ENCODE measurements at regions not wholly inside any gene's neighbourhood (a gene's known extent, or its start where the extent isn't known, plus 50 kb on each side); places are given as distances from the start of the nearest gene placed in this dataset.

DNA sequence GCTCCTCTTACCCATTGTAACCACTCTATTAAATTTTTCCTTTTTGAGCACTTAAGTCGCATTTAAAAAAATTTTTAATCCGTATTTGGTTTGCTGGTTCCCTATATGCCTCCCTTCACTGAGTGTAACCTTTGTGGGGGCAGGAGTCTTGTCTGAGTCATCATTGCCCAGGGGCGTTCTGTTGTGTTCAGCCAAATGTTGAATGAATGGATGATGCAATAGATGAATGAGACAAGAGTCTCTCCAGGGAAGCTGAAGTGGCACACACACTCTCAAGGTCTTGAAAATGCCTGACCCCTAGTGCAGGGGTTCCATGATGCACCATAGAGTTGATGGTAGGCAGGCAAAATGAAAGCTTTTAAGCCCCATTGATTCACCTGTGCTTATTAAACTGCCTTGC is 123.0 kb upstream of the RBFOX1 start:
- TF ChIP-seq, protein P1, sequence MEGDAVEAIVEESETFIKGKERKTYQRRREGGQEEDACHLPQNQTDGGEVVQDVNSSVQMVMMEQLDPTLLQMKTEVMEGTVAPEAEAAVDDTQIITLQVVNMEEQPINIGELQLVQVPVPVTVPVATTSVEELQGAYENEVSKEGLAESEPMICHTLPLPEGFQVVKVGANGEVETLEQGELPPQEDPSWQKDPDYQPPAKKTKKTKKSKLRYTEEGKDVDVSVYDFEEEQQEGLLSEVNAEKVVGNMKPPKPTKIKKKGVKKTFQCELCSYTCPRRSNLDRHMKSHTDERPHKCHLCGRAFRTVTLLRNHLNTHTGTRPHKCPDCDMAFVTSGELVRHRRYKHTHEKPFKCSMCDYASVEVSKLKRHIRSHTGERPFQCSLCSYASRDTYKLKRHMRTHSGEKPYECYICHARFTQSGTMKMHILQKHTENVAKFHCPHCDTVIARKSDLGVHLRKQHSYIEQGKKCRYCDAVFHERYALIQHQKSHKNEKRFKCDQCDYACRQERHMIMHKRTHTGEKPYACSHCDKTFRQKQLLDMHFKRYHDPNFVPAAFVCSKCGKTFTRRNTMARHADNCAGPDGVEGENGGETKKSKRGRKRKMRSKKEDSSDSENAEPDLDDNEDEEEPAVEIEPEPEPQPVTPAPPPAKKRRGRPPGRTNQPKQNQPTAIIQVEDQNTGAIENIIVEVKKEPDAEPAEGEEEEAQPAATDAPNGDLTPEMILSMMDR (IDR thresholded peaks at IDR 0.05; ENCODE audit: low read depth, low read length, poor library complexity, severe bottlenecking) = no peak
- no peak for TF ChIP-seq EZH2phosphoT487 (IDR thresholded peaks at IDR 0.05; ENCODE audit: borderline replicate concordance, low read length)
